HG02973 (cell line): ENCODE measurements at regions not wholly inside any gene's neighbourhood (a gene's known extent, or its start where the extent isn't known, plus 50 kb on each side); places are given as distances from the start of the nearest gene placed in this dataset.
"Not testable (repeated sequence)": the region's sequence is repeated elsewhere in the genome, so short reads cannot be mapped to it uniquely, and the experiment has no call there.

ENCODE experiments used
- ATAC-seq: cut with Tn5 transposase; IDR thresholded peaks from one replicate; pipeline ENCODE4 v1.9.1; 2021; ENCODE audit warnings: moderate library complexity; ENCODE audit not compliant: unreplicated experiment

DNA sequence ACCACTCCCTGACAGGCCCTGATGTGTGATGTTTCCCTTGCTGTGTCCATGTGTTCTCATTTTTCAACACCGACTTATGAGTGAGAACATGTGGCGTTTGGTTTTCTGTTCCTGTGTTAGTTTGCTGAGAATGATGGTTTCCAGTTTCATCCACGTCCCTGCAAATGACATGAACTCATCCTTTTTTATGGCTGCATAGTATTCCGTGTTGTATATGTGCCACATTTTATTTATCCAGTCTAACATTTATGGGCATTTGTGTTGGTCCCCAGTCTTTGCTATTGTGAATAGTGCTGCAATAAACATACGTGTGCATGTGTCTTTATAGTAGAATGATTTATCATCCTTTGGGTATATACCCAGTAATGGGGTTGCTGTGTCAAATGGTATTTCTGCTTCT, 830.3 kb upstream of the ADGRB3 start:
- not testable (repeated sequence) for ATAC-seq

- no peak for ATAC-seq
These were observed 832.3 kb upstream of the ADGRB3 start for GRCh38 chr6:67802771-67803170.

- ATAC-seq = no peak
These were observed 842.1 kb upstream of the ADGRB3 start for GRCh38 chr6:67792996-67793395.

DNA sequence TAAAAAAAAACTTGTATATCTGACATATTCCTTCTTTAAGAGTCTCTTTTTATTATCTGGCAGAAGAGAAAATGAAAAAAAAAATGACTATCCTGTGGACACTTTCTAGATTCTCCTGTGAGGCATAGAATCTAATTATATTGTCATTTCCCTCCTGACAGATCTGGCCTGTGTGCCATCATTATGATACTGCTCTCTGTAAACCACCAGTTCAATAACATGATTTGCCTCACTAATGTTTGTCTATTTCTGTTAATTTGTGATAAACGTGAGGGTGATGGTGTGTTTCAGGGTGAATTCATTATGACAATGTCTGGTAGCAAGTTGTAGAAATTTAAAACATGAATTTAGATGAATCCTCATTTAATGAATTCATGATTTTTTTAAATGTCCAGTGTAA, 844.5 kb upstream of the ADGRB3 start:
- ATAC-seq = no peak

GRCh38 chr6:67787119-67787518, 848.0 kb upstream of the ADGRB3 start:
- not testable (repeated sequence) for ATAC-seq

DNA sequence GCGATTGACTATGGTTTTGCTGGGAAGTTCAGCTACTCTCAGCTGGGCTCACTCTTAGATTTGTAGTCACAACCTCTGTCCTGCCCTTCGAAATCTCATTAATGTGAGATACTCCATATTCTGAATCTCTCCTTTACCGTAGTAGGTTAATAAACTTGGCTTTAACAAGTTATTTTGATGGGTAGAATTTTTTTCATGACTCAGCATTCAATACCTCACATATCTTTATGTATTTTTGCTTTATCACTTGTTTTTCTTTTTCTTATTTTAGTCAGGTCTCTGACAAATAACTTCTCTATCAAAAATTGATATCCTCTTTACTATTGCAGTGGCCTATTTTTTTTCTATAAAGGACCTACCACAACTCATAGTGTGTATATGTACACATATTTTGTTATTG, 855.2 kb upstream of the ADGRB3 start:
- no peak for ATAC-seq

DNA sequence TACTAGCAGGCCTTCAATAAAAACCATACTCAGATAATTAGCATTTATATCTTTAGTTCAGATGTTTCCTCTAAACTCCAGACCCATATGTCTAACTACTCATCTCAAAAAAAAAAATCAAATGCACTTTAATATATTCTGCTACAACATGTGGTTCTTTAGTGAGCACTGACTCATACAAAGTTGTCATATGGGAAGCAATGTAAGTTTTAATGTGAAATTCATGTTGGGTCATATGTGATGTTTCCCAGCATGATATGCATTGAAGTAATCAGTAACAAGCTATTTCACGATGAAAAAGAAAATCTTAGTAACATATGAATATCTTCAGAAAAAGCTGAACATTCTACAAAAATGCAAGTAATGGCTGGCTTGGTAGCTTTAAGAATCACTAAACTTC, 859.7 kb upstream of the ADGRB3 start:
- no peak for ATAC-seq

GRCh38 chr6:67768972-67769371, 866.1 kb upstream of the ADGRB3 start:
- peak; percentile 91 for ATAC-seq

GRCh38 chr6:67767046-67767822, 867.8 kb upstream of the ADGRB3 start:
- not testable (repeated sequence) for ATAC-seq

DNA sequence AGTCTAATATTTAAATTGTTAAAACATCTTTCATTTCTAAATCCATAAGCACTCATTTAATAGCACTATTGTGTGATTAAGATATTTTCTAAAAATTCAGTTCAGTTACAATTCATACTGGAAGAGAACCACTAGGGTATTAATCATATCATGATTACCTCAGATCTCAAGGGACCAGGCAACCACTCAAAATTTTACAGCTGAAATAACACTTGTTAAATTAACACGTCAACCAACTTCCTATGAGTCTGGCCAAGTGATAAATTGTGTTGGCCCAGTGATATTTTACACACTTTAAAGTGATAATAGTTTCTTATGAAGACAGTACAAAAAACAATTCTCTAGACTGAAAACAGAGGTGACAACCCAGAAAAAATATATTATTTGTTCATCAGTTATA, 869.0 kb upstream of the ADGRB3 start:
- no peak for ATAC-seq

GRCh38 chr6:67759001-67759400, 876.1 kb upstream of the ADGRB3 start:
- no peak for ATAC-seq

GRCh38 chr6:67757465-67758033, 877.5 kb upstream of the ADGRB3 start:
- ATAC-seq = no peak

- no peak for ATAC-seq
These were observed 886.6 kb upstream of the ADGRB3 start for GRCh38 chr6:67748521-67748920.

DNA sequence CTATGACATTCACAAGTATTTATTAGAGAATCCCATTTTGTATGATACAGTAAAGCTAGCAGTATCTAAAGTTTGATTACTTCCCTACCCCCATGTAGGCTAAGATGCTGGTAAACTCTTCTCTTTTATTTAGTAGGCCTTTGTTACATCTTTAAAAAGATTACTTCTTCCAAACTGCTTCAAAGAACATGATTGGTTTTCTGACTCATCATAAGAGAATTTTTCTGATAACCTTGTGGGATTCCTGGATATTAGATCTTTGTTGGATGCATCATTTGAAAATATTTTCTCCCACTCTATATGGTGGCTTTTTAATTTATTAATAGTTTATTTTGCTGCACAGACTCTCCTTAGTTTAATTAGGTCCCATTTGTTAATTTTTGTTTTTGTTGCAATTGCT, 898.3 kb upstream of the ADGRB3 start:
- no peak for ATAC-seq

- no peak for ATAC-seq
These were observed 898.9 kb upstream of the ADGRB3 start for GRCh38 chr6:67736161-67736560.

- ATAC-seq = no peak
These were observed 899.5 kb upstream of the ADGRB3 start for GRCh38 chr6:67735623-67736022.

DNA sequence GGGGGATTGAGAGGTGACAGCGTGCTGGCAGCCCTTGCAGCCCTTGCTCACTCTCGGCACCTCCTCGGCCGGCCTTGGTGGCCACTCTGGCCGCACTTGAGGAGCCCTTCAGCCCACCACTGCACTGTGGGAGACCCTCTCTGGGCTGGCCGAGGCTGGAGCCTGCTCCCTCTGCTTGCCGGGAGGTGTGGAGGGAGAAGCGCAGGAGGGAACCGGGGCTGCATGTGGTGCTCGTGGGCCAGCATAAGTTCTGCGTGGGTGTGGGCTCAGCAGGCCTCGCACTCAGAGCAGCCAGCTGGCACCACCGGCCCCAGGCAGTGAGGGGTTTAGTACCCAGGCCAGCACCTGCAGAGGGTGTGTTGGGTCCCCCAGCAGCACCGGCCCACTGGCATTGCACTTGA, 912.2 kb upstream of the ADGRB3 start:
- ATAC-seq = no peak

- ATAC-seq = no peak
These were observed 917.8 kb upstream of the ADGRB3 start for GRCh38 chr6:67717281-67717680.

- ATAC-seq = no peak
These were observed 928.7 kb upstream of the ADGRB3 start for GRCh38 chr6:67706388-67706787.

- ATAC-seq = no peak
These were observed 936.5 kb upstream of the ADGRB3 start for GRCh38 chr6:67698534-67698933.

DNA sequence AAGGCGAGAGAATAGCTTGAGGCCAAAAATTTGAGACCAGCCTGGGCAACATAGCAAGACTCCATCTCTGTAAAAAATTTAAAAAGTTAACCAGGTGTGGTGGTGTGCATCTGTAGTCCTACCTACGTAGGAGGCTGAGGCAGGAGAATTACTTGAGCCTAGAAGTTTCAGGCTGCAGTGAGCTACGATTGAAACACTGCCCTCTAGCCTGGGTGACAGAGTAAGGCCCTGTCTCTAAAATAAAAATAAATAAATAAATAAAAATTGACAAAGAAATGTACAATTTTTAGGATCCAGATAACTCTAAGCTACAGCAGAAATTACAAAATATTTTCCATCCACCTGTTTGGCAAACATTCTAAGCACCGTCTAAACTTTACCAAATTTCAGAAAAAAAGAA, 941.0 kb upstream of the ADGRB3 start:
- no peak for ATAC-seq

DNA sequence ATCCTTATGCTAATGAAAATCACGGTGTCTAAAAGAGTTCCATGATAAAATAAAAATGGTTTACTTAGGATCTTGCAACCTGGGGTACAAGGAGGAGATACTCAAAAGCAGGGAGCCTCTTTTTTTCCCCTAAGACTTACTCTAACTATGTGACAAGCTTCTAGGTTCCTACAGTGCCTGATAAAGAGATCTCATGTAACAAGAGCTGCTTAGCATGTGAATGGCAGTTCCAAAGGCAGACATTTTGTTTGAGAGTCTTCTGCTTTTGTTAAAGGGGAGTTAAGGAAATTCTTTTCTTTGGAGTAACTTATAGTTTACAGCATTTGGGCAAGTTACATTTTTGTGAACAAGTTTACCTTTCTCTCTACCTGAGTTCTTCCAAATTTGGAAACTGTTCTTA, 945.8 kb upstream of the ADGRB3 start:
- ATAC-seq = no peak

GRCh38 chr6:67687396-67687795, 947.7 kb upstream of the ADGRB3 start:
- no peak for ATAC-seq
